Stomach (tissue), 8 donors: ENCODE measurements at regions not wholly inside any gene's neighbourhood (a gene's known extent, or its start where the extent isn't known, plus 50 kb on each side); places are given as distances from the start of the nearest gene placed in this dataset.

ENCODE experiments used
- DNase-seq, 2 donors: peaks; one replicate each; pipeline versions ENCODE4 v3.0.0 to v3.0.0-alpha.2; 2013 to 2019
- H3K27ac ChIP-seq, 5 donors: fragments of 200-600 bp in 4 of 5; sonication (generic) in 4 of 5; one replicate each; pipeline ENCODE4 v1.5.1; 2013 to 2019; ENCODE audit warnings: mild to moderate bottlenecking in 1 of 5, moderate library complexity in 1 of 5
- H3K27me3 ChIP-seq, 3 donors: fragments of 200-600 bp; sonication (generic); one replicate each; pipeline ENCODE4 v1.5.1; 2017 to 2019; ENCODE audit warnings: mixed run types in 1 of 3
- H3K36me3 ChIP-seq, 4 donors: fragments of 200-600 bp; sonication (generic); 1 replicate in 3 of 4; 2 replicates in 1 of 4; pipeline ENCODE4 v1.5.1; 2016 to 2019
- H3K4me1 ChIP-seq, 4 donors: fragments of 200-600 bp; sonication (generic); one replicate each; pipeline ENCODE4 v1.5.1; 2016 to 2019
- H3K4me3 ChIP-seq, 4 donors: fragments of 200-600 bp; sonication (generic) in 3 of 4; one replicate each; pipeline ENCODE4 v1.5.1; 2016 to 2019; ENCODE audit warnings: mild to moderate bottlenecking in 1 of 4
- H3K9me3 ChIP-seq, 4 donors: fragments of 200-600 bp; sonication (generic); one replicate each; pipeline ENCODE4 v1.5.1; 2016 to 2019
- CTCF ChIP-seq, 7 experiments: fragments of 450-650 bp in 4 of 7; fragments of 200-600 bp in 3 of 7; sonication (generic) in 3 of 7; IDR thresholded peaks; one replicate each; pipeline ENCODE4 v1.5.1; 2016 to 2019; ENCODE audit warnings: antibody characterized with exemption in 7 of 7, control low read depth in 2 of 7, mild to moderate bottlenecking in 1 of 7
- EP300 ChIP-seq: sonication (generic); formaldehyde crosslinking; IDR thresholded peaks from one replicate; pipeline ENCODE4 v1.6.1; 2017; ENCODE audit warnings: antibody characterized with exemption
- POLR2A ChIP-seq, 4 donors: fragments of 450-650 bp; IDR thresholded peaks; one replicate each; pipeline ENCODE4 v1.6.1; 2016; ENCODE audit warnings: antibody characterized with exemption in 4 of 4, control low read depth in 2 of 4, mild to moderate bottlenecking in 1 of 4, moderate library complexity in 1 of 4
- POLR2AphosphoS5 ChIP-seq, 3 donors: sonication (generic); formaldehyde crosslinking; IDR thresholded peaks; one replicate each; pipeline ENCODE4 v1.6.1; 2016; ENCODE audit warnings: antibody characterized with exemption in 3 of 3
- WGBS, 5 donors: extraction: QIAGEN DNeasy Blood & Tissue Kit in 3 of 5; methylation state at CpG; one replicate each; pipeline versions ENCODE4 v1.1.5 to v1.1.7; 2013 to 2018; 5-methylcytosine and 5-hydroxymethylcytosine counted together
- intact Hi-C: fragments of 100-400 bp; cut with DNase I; formaldehyde crosslinking; loops from one replicate; pipeline ENCODE4 v1.15.1; 2023; ENCODE audit warnings: low total_unique reads
- donor health status: healthy with polysubstance abuse.
- donor health status: Bipolar disorder and iron deficiency.
- donor health status: healthy.

- DNase-seq, result no peak
- WGBS, 5 donors, result 80 to 95% (median 89%) methylated on average over 1 of the region's 1 CpG
- intact Hi-C loops, result no loop called here
Measured at GRCh38 chr14:43052897-43053296, 1446.2 kb downstream of the LRFN5 start.

GRCh38 chr14:43043850-43044249, 1437.2 kb downstream of the LRFN5 start:
- DNase-seq, result no peak
- Histone ChIP-seq H3K27me3 (no peaks in the 10 kb centered on the region), H3K4me1 (no peaks in the 10 kb centered on the region), H3K4me3 (no peak overlapping the region), H3K27ac (no peak overlapping the region), H3K9me3 (no peaks in the 10 kb centered on the region), H3K36me3 (no peaks in the 10 kb centered on the region)
- TF ChIP-seq CTCF (IDR thresholded peaks at IDR 0.05) (no peak), POLR2A (IDR thresholded peaks at IDR 0.05) (no peak), POLR2AphosphoS5 (IDR thresholded peaks at IDR 0.05) (no peak)
- intact Hi-C loops, result no loop called here

More at GRCh38 chr14:43052897-43053296, 1446.2 kb downstream of the LRFN5 start:
- H3K4me3 ChIP-seq, result no peak overlapping the region
- TF ChIP-seq CTCF (IDR thresholded peaks at IDR 0.05), result no peak
- no peak for TF ChIP-seq POLR2A (IDR thresholded peaks at IDR 0.05)
- no peak for TF ChIP-seq EP300
- TF ChIP-seq POLR2AphosphoS5 (IDR thresholded peaks at IDR 0.05), result no peak
- no peaks in the 10 kb centered on the region for H3K27me3 ChIP-seq
- no peaks in the 10 kb centered on the region for H3K36me3 ChIP-seq
- no peak overlapping the region for H3K27ac ChIP-seq
- no peaks in the 10 kb centered on the region for H3K9me3 ChIP-seq
- H3K4me1 ChIP-seq, result no peaks in the 10 kb centered on the region

DNA sequence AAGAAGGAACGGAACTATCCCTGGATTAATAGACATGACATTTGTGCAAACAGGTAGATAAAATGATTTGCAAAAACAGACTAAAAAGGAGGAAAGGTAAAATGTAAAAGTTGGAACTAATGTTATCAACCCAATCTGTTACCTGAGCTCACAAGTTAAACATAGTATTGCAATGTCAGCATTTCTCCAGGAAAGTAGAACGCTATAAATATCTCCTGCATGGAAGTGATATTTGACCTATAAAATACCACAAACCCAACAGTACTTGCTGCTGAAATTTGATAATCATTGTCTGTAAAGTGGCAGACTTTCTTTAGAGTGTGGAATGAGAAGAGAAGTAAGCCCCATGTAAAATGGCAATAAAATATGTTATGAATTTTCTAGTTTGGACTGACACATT, 1435.7 kb downstream of the LRFN5 start:
- no peak for DNase-seq
- Histone ChIP-seq H3K9me3 (no peaks in the 10 kb centered on the region), H3K36me3 (no peaks in the 10 kb centered on the region), H3K4me3 (no peak overlapping the region), H3K27ac (no peak overlapping the region), H3K27me3 (no peaks in the 10 kb centered on the region), H3K4me1 (no peaks in the 10 kb centered on the region)
- intact Hi-C loops, result no loop called here
- WGBS, 5 donors, result 10 to 29% (median 17%) methylated on average over 2 of the region's 2 CpGs
- TF ChIP-seq POLR2A (IDR thresholded peaks at IDR 0.05), result no peak
- no peak for TF ChIP-seq EP300
- TF ChIP-seq POLR2AphosphoS5 (IDR thresholded peaks at IDR 0.05), result no peak
- TF ChIP-seq CTCF (IDR thresholded peaks at IDR 0.05), result no peak

DNA sequence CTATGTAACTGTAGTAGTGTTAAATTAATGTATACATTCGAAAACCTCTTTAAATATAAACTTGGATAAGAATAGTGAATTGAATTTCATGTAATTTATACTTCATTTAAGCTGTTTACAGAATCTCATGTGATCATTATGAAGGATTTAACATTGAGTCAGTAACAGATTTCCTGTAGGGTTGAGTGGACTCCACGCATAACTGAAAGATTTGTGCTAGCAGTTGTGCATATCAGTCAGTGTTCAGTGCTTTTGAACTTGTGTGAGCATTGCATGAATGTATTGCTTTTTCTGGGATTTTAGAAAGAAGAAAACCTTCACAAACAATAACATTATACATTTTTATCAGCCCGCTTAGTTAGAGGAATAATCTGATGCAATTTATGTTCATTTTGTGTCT, 1435.3 kb downstream of the LRFN5 start:
- no peak for TF ChIP-seq EP300
- no peak for TF ChIP-seq CTCF (IDR thresholded peaks at IDR 0.05)
- TF ChIP-seq POLR2AphosphoS5 (IDR thresholded peaks at IDR 0.05), result no peak
- no peak for TF ChIP-seq POLR2A (IDR thresholded peaks at IDR 0.05)

More for the DNA sequence above, 1435.3 kb downstream of the LRFN5 start:
- 39 to 53% (median 47%) methylated on average over 3 of the region's 3 CpGs for WGBS, 5 donors
- Histone ChIP-seq H3K4me3 (no peak overlapping the region), H3K9me3 (no peaks in the 10 kb centered on the region), H3K27ac (no peak overlapping the region), H3K36me3 (no peaks in the 10 kb centered on the region), H3K27me3 (no peaks in the 10 kb centered on the region), H3K4me1 (no peaks in the 10 kb centered on the region)
- no peak for DNase-seq
- intact Hi-C loops, result no loop called here
